ENCODE measurements at regions not wholly inside any gene's neighbourhood (a gene's known extent, or its start where the extent isn't known, plus 50 kb on each side); places are given as distances from the start of the nearest gene placed in this dataset.

DNA sequence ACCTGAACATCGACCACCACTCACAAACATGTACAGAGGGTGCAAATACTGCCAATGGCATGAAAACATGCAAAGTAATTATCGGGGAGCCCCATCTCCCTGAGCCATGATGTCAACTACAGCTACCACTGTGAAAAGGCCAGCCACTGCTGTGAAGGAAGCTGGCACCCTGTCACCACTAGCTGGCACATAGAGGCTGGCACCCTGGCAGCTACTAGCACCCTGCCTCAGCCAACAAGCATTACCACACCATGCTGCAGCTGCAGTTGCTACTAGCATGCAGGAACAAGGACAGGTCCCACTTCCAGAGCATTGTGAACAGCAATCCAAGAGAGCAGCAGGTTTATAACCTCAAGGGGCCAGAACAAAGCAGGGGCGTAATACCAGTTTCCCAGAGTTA, 81.4 kb downstream of the PRR32 start:
- no peak overlapping the region for H3K27ac ChIP-seq (ENCODE audit: extremely low read depth, low read depth, low read length)
- no peaks in the 10 kb centered on the region for H3K9me3 ChIP-seq (ENCODE audit: control insufficient read depth, insufficient read depth, low read depth, low read length)
- CTCF ChIA-PET, result no interaction called here
- no peak overlapping the region for H3K4me3 ChIP-seq (ENCODE audit: low read depth, low read length)
- POLR2A ChIA-PET, result no interaction called here
- no peak for TF ChIP-seq ZNF548 (tag by site-specific recombination; IDR thresholded peaks at IDR 0.05)
- TF ChIP-seq, protein P1, sequence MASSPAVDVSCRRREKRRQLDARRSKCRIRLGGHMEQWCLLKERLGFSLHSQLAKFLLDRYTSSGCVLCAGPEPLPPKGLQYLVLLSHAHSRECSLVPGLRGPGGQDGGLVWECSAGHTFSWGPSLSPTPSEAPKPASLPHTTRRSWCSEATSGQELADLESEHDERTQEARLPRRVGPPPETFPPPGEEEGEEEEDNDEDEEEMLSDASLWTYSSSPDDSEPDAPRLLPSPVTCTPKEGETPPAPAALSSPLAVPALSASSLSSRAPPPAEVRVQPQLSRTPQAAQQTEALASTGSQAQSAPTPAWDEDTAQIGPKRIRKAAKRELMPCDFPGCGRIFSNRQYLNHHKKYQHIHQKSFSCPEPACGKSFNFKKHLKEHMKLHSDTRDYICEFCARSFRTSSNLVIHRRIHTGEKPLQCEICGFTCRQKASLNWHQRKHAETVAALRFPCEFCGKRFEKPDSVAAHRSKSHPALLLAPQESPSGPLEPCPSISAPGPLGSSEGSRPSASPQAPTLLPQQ (tag by site-specific recombination; IDR thresholded peaks at IDR 0.05), result no peak
- TF ChIP-seq, protein P2, sequence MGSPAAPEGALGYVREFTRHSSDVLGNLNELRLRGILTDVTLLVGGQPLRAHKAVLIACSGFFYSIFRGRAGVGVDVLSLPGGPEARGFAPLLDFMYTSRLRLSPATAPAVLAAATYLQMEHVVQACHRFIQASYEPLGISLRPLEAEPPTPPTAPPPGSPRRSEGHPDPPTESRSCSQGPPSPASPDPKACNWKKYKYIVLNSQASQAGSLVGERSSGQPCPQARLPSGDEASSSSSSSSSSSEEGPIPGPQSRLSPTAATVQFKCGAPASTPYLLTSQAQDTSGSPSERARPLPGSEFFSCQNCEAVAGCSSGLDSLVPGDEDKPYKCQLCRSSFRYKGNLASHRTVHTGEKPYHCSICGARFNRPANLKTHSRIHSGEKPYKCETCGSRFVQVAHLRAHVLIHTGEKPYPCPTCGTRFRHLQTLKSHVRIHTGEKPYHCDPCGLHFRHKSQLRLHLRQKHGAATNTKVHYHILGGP (tag by site-specific recombination; IDR thresholded peaks at IDR 0.05), result no peak
- TF ChIP-seq SP3 (tag by site-specific recombination; IDR thresholded peaks at IDR 0.05), result no peak
- no peak for TF ChIP-seq ZFP3 (tag by site-specific recombination; IDR thresholded peaks at IDR 0.05; ENCODE audit: low read depth)
- TF ChIP-seq ZNF37A (tag by site-specific recombination; IDR thresholded peaks at IDR 0.05), result no peak
- H3K36me3 ChIP-seq (ENCODE audit: control insufficient read depth in 2 of 2, insufficient read depth in 1 of 2, low read length in 2 of 2), result no peaks in the 10 kb centered on the region
- no peaks in the 10 kb centered on the region for H3K4me1 ChIP-seq (ENCODE audit: control insufficient read depth, insufficient read depth, low read length)

DNA sequence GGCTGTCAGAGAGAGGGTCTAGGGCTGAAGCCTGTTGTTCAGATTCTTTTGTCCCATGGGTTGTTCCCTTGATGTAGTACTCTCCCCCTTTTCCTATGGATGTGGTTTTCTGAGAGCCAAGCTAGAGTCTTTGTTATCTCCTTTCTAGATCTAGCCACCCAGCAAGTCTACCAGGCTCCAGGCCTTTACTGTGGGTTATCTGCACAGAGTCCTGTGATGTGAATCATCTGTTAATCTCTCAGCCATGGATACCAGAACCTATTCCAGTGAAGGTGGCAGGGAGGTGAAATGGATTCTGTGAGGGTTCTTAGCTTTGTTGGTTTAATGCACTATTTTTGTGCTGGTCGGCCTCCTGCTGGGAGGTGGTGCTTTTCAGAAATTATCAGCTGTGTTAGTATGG, 109.5 kb downstream of the PRR32 start:
- Histone ChIP-seq H3K27ac (ENCODE audit: extremely low read depth, low read depth, low read length) (no peak overlapping the region), H3K4me3 (ENCODE audit: low read depth, low read length) (no peak overlapping the region), H3K9me3 (ENCODE audit: control insufficient read depth, insufficient read depth, low read depth, low read length) (no peaks in the 10 kb centered on the region; the same call in none of the 2 replicates), H3K36me3 (ENCODE audit: control insufficient read depth in 2 of 2, insufficient read depth in 1 of 2, low read length in 2 of 2) (no peaks in the 10 kb centered on the region), H3K4me1 (ENCODE audit: control insufficient read depth, insufficient read depth, low read length) (no peaks in the 10 kb centered on the region)
- ChIA-PET CTCF (no interaction called here), POLR2A (no interaction called here)
- TF ChIP-seq, protein P3, sequence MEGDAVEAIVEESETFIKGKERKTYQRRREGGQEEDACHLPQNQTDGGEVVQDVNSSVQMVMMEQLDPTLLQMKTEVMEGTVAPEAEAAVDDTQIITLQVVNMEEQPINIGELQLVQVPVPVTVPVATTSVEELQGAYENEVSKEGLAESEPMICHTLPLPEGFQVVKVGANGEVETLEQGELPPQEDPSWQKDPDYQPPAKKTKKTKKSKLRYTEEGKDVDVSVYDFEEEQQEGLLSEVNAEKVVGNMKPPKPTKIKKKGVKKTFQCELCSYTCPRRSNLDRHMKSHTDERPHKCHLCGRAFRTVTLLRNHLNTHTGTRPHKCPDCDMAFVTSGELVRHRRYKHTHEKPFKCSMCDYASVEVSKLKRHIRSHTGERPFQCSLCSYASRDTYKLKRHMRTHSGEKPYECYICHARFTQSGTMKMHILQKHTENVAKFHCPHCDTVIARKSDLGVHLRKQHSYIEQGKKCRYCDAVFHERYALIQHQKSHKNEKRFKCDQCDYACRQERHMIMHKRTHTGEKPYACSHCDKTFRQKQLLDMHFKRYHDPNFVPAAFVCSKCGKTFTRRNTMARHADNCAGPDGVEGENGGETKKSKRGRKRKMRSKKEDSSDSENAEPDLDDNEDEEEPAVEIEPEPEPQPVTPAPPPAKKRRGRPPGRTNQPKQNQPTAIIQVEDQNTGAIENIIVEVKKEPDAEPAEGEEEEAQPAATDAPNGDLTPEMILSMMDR (tag by site-specific recombination; IDR thresholded peaks at IDR 0.05), result no peak
- TF ChIP-seq ZBTB17 (tag by site-specific recombination; IDR thresholded peaks at IDR 0.05) (no peak), KLF16 (tag by site-specific recombination; IDR thresholded peaks at IDR 0.05) (no peak), GLI2 (tag by site-specific recombination; IDR thresholded peaks at IDR 0.05; ENCODE audit: borderline replicate concordance, low read depth) (no peak), ZNF350 (tag by site-specific recombination; IDR thresholded peaks at IDR 0.05) (no peak), SALL2 (tag by site-specific recombination; IDR thresholded peaks at IDR 0.05; ENCODE audit: borderline replicate concordance) (no peak), BCL11B (tag by site-specific recombination; IDR thresholded peaks at IDR 0.05; ENCODE audit: low read depth) (no peak), ZNF596 (tag by site-specific recombination; IDR thresholded peaks at IDR 0.05) (no peak), OVOL3 (tag by site-specific recombination; IDR thresholded peaks at IDR 0.05) (no peak), ZNF121 (tag by site-specific recombination; IDR thresholded peaks at IDR 0.05) (no peak), ZBTB7A (tag by site-specific recombination; IDR thresholded peaks at IDR 0.05; ENCODE audit: low read depth) (no peak), ZSCAN30 (tag by site-specific recombination; IDR thresholded peaks at IDR 0.05) (no peak), ZNF792 (tag by site-specific recombination; IDR thresholded peaks at IDR 0.05) (no peak)
- TF ChIP-seq, protein P2 (tag by site-specific recombination; IDR thresholded peaks at IDR 0.05), result no peak
- TF ChIP-seq, protein P4, sequence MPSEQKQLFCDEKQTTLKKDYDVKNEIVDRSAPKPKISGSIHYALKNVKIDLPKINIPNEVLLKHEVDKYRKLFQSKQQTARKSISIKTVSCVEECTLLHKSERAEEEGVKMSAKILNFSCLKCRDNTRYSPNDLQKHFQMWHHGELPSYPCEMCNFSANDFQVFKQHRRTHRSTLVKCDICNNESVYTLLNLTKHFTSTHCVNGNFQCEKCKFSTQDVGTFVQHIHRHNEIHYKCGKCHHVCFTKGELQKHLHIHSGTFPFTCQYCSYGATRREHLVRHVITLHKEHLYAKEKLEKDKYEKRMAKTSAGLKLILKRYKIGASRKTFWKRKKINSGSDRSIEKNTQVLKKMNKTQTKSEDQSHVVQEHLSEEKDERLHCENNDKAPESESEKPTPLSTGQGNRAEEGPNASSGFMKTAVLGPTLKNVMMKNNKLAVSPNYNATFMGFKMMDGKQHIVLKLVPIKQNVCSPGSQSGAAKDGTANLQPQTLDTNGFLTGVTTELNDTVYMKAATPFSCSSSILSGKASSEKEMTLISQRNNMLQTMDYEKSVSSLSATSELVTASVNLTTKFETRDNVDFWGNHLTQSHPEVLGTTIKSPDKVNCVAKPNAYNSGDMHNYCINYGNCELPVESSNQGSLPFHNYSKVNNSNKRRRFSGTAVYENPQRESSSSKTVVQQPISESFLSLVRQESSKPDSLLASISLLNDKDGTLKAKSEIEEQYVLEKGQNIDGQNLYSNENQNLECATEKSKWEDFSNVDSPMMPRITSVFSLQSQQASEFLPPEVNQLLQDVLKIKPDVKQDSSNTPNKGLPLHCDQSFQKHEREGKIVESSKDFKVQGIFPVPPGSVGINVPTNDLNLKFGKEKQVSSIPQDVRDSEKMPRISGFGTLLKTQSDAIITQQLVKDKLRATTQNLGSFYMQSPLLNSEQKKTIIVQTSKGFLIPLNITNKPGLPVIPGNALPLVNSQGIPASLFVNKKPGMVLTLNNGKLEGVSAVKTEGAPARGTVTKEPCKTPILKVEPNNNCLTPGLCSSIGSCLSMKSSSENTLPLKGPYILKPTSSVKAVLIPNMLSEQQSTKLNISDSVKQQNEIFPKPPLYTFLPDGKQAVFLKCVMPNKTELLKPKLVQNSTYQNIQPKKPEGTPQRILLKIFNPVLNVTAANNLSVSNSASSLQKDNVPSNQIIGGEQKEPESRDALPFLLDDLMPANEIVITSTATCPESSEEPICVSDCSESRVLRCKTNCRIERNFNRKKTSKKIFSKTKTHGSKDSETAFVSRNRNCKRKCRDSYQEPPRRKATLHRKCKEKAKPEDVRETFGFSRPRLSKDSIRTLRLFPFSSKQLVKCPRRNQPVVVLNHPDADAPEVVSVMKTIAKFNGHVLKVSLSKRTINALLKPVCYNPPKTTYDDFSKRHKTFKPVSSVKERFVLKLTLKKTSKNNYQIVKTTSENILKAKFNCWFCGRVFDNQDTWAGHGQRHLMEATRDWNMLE (tag by site-specific recombination; conservative IDR thresholded peaks at IDR 0.05; ENCODE audit: low read depth), result no peak

All from HEK293 (cell line).